Glomerular visceral epithelial cell (primary cell): ENCODE measurements at regions not wholly inside any gene's neighbourhood (a gene's known extent, or its start where the extent isn't known, plus 50 kb on each side); places are given as distances from the start of the nearest gene placed in this dataset.
"Not testable (repeated sequence)": the region's sequence is repeated elsewhere in the genome, so short reads cannot be mapped to it uniquely, and the experiment has no call there.

Source experiments
- DNase-seq: peaks from one replicate; pipeline ENCODE4 v3.0.0-alpha.2; 2016; ENCODE audit errors: extremely low spot score

- DNase-seq = no peak
Observed at GRCh38 chr17:72446525-72447250, 325.9 kb downstream of the SOX9 start.

GRCh38 chr17:72447251-72447640 is 326.4 kb downstream of the SOX9 start:
- no peak for DNase-seq

- DNase-seq = no peak
Observed at GRCh38 chr17:72448019-72448418, 327.2 kb downstream of the SOX9 start.

GRCh38 chr17:72452286-72453173 is 331.7 kb downstream of the SOX9 start:
- DNase-seq = no peak

- DNase-seq = no peak
Observed at GRCh38 chr17:72454342-72454741, 333.5 kb downstream of the SOX9 start.

- DNase-seq = peak; percentile 52
Observed at GRCh38 chr17:72455562-72455961, 334.7 kb downstream of the SOX9 start.

GRCh38 chr17:72456075-72456474 is 335.3 kb downstream of the SOX9 start:
- peak; percentile 82 for DNase-seq

- DNase-seq = no peak
Observed at GRCh38 chr17:72457712-72458111, 336.9 kb downstream of the SOX9 start.

GRCh38 chr17:72458301-72458700 is 337.5 kb downstream of the SOX9 start:
- no peak for DNase-seq

- DNase-seq = no peak
Observed at GRCh38 chr17:72460711-72461110, 339.9 kb downstream of the SOX9 start.

- DNase-seq = no peak
Observed at GRCh38 chr17:72461757-72462156, 340.9 kb downstream of the SOX9 start.

GRCh38 chr17:72462407-72462806 is 341.6 kb downstream of the SOX9 start:
- DNase-seq = no peak

- no peak for DNase-seq
Observed at GRCh38 chr17:72462814-72463213, 342.0 kb downstream of the SOX9 start.

- DNase-seq = no peak
Observed at GRCh38 chr17:72463287-72464102, 342.7 kb downstream of the SOX9 start.

- not testable (repeated sequence) for DNase-seq
Observed at GRCh38 chr17:72464221-72464620, 343.4 kb downstream of the SOX9 start.

- peak; percentile 98 for DNase-seq
Observed at GRCh38 chr17:72465191-72466024, 344.6 kb downstream of the SOX9 start.

GRCh38 chr17:72466199-72466598 is 345.4 kb downstream of the SOX9 start:
- peak; percentile 88 for DNase-seq

GRCh38 chr17:72466606-72467005 is 345.8 kb downstream of the SOX9 start:
- DNase-seq = no peak

GRCh38 chr17:72467841-72468653 is 347.2 kb downstream of the SOX9 start:
- DNase-seq = peak; percentile 72

GRCh38 chr17:72468841-72469240 is 348.0 kb downstream of the SOX9 start:
- DNase-seq = no peak
